BJ (cell line): ENCODE measurements at regions not wholly inside any gene's neighbourhood (a gene's known extent, or its start where the extent isn't known, plus 50 kb on each side); places are given as distances from the start of the nearest gene placed in this dataset.

Source experiments
- CTCF ChIA-PET: fragments of 350-600 bp; formaldehyde crosslinking; extraction: SDS; loops from one replicate; lab custom pipeline; 2021; ENCODE audit warnings: antibody characterized with exemption, inconsistent platforms; lab: Yijun Ruan, JAX
- POLR2A ChIA-PET: fragments of 300-600 bp; sonication (Branson Sonifier 250); formaldehyde crosslinking; extraction: SDS; loops from one replicate; lab custom pipeline; 2021; ENCODE audit warnings: antibody characterized with exemption; lab: Charles Lee
- DNase-seq: peaks from one replicate; pipeline ENCODE4 v3.0.0-alpha.2; 2011; ENCODE audit warnings: low read depth
- H3K27me3 ChIP-seq: 2 replicates; pipeline ENCODE4 v1.6.0; 2011; ENCODE audit warnings: low read length; ENCODE audit not compliant: control insufficient read depth, insufficient read depth
- H3K36me3 ChIP-seq: 2 replicates; pipeline ENCODE4 v1.5.1; 2011; ENCODE audit warnings: low read length; ENCODE audit not compliant: control insufficient read depth, insufficient read depth
- H3K4me3 ChIP-seq: 2 replicates; pipeline ENCODE4 v1.5.1; 2011; ENCODE audit warnings: low read depth, mild to moderate bottlenecking, control low read depth, low read length
- TF ChIP-seq, protein P1 (sequence below): IDR thresholded peaks from 2 replicates; pipeline ENCODE4 v1.5.1; 2011; ENCODE audit warnings: low read depth, mild to moderate bottlenecking, control low read depth, inconsistent platforms, low read length, moderate library complexity; ENCODE audit not compliant: insufficient read depth

GRCh38 chr13:71251292-71251951 lies 615.6 kb downstream of the DACH1 start:
- CTCF ChIA-PET: interaction anchor here (1.1 kb wide), 1 partner anchor 37 kb away, joined by 3 read pairs; no protein-coding TSS in a partner anchor
- TF ChIP-seq, protein P1, sequence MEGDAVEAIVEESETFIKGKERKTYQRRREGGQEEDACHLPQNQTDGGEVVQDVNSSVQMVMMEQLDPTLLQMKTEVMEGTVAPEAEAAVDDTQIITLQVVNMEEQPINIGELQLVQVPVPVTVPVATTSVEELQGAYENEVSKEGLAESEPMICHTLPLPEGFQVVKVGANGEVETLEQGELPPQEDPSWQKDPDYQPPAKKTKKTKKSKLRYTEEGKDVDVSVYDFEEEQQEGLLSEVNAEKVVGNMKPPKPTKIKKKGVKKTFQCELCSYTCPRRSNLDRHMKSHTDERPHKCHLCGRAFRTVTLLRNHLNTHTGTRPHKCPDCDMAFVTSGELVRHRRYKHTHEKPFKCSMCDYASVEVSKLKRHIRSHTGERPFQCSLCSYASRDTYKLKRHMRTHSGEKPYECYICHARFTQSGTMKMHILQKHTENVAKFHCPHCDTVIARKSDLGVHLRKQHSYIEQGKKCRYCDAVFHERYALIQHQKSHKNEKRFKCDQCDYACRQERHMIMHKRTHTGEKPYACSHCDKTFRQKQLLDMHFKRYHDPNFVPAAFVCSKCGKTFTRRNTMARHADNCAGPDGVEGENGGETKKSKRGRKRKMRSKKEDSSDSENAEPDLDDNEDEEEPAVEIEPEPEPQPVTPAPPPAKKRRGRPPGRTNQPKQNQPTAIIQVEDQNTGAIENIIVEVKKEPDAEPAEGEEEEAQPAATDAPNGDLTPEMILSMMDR: no peak
- Histone ChIP-seq H3K36me3 (no peaks in the 10 kb centered on the region), H3K4me3 (no peak overlapping the region), H3K27me3 (no peaks in the 10 kb centered on the region)
- DNase-seq: no peak
- POLR2A ChIA-PET: no interaction called here

DNA sequence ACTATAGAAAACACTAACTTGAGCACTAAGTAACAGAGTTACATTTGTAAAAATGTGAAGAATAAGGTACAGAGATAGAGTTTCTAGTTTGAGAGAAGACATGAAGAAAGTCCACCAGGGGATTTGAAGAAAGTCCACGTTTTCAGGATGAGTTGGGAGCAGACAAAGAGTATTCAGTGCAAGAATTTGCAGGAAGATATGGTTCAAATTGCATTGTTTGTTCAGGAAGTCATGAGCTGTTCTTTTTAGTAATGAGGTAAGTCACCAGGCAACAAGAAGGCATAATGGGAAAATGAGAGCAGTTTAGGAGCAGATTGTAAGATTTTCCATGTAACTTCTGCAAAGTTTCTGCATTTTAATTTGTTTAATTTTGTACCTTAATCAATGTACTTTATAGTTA lies 618.0 kb downstream of the DACH1 start:
- DNase-seq: no peak
- TF ChIP-seq, protein P1: no peak
- POLR2A ChIA-PET: no interaction called here
- no peak overlapping the region for H3K4me3 ChIP-seq
- CTCF ChIA-PET: no interaction called here
- H3K27me3 ChIP-seq: no peaks in the 10 kb centered on the region
- no peaks in the 10 kb centered on the region for H3K36me3 ChIP-seq

DNA sequence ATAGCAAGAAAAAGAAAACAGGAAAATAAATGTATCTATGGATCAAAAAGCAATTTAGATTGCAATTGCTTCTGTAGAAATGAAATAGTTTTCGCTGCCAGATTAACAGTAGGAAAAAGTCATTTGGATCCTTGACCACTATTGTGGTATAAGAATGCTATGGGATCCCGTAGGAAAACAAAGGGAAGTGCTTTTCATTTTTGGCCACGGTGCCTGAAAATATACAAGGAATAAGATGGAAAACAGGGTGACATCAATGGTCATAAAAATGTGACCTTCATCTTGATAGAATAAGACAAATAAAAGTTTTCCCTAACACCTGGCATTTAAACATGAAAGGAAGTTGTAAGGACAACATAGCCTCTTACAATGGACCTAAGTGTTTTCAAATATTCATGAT lies 622.8 kb downstream of the DACH1 start:
- no peak for DNase-seq
- no peaks in the 10 kb centered on the region for H3K27me3 ChIP-seq
- no peak overlapping the region for H3K4me3 ChIP-seq
- POLR2A ChIA-PET: no interaction called here
- TF ChIP-seq, protein P1: no peak
- CTCF ChIA-PET: interaction anchor here (0.6 kb wide), 1 partner anchor 20 kb away, joined by 3 read pairs; no protein-coding TSS in a partner anchor
- H3K36me3 ChIP-seq: no peaks in the 10 kb centered on the region

DNA sequence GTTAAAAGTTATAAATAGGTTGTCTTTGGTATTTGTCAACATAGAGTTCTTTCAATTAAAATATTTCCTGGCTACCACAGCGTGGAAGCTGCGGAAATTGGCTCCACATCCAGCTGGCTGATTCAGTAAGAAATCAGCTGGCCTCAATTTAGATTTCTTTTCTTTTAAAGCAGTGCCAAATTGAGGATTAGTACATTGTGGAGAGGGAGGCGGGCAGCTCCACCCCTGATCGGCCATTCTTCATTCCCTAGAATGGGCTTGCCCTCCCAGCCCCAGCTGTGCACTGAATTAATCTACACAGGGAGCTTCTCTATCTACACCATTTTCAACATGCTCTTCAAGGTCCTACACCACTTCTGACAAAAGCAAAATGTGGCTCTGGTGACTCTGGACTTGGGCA lies 624.8 kb downstream of the DACH1 start:
- TF ChIP-seq, protein P1: no peak
- Histone ChIP-seq H3K36me3 (no peaks in the 10 kb centered on the region), H3K27me3 (no peaks in the 10 kb centered on the region), H3K4me3 (no peak overlapping the region)
- ChIA-PET CTCF (no interaction called here), POLR2A (no interaction called here)
- DNase-seq: no peak

DNA sequence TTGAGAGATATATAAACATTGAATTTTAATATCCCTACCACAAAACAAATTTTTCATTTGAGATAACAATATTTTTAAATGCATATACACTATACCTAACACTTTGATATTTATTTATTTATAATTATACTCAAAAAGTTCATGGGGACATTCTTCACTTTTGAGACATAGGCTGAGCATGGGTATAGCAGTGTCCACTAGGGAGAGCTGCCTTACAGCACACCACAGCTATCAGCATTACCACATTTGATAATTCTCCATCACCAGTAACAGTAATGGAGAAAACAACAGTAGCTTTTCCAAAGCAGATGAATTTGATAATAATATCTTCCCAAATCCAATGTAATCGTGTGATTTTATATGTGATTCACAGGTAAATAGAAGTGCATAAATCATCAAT lies 626.1 kb downstream of the DACH1 start:
- no peak for DNase-seq
- TF ChIP-seq, protein P1: no peak
- ChIA-PET POLR2A (no interaction called here), CTCF (no interaction called here)
- no peaks in the 10 kb centered on the region for H3K36me3 ChIP-seq
- H3K4me3 ChIP-seq: no peak overlapping the region
- no peaks in the 10 kb centered on the region for H3K27me3 ChIP-seq
